K562 (cell line): ENCODE measurements at regions not wholly inside any gene's neighbourhood (a gene's known extent, or its start where the extent isn't known, plus 50 kb on each side); places are given as distances from the start of the nearest gene placed in this dataset.

Experiments
- ATAC-seq: fragments of 200-7000 bp; cut with Tn5 transposase; 3 replicates; pipeline ENCODE4 v1.9.1; 2020; ENCODE audit warnings: moderate library complexity
- BruUV-seq: library from RNA; stranded (reverse); fragments of 400-500 nt; replicated peaks from 2 replicates; lab custom pipeline; 2021; lab: Mats Ljungman, UMichigan
- CTCF ChIA-PET: fragments of 300-600 bp; formaldehyde crosslinking; extraction: SDS; loops from one replicate; lab custom pipeline; 2021; ENCODE audit warnings: low intra/inter-chr PET ratio; lab: Yijun Ruan, JAX
- POLR2A ChIA-PET: fragments of 300-600, 350-650 bp; sonication (Branson Sonifier 250); formaldehyde crosslinking; extraction: SDS; loops from one replicate; lab custom pipeline; 2021; ENCODE audit warnings: antibody characterized with exemption, inconsistent platforms; lab: Yijun Ruan, JAX
- DNase-seq, 4 experiments: peaks; one replicate each; pipeline versions ENCODE4 v3.0.0 to v3.0.0-alpha.2; 2011 to 2018; ENCODE audit warnings: low spot score in 3 of 4, mixed read lengths in 3 of 4; ENCODE audit errors: extremely low read depth in 1 of 4
- FAIRE-seq: peaks from 2 replicates; lab custom pipeline; 2011; peaks lifted over from hg19 to GRCh38; lab: Jason Lieb, UNC
- H2AFZ ChIP-seq: 2 replicates; pipeline ENCODE4 v1.6.0; 2011; ENCODE audit warnings: low read depth, low read length, control low read depth, inconsistent platforms
- H3K27ac ChIP-seq: fragments of 200-600 bp; 3 replicates; pipeline ENCODE4 v1.8.0; 2011; ENCODE audit warnings: low read depth, mild to moderate bottlenecking, control low read depth, inconsistent platforms, low read length, moderate library complexity, mixed read lengths; ENCODE audit errors: extremely low read depth
- H3K27me3 ChIP-seq, 2 experiments: fragments of 300-600 bp in 1 of 2; 2 replicates in 1 of 2; 3 replicates in 1 of 2; pipeline versions ENCODE4 v1.6.0 to v1.8.0; 2011; ENCODE audit warnings: inconsistent platforms in 2 of 2, low read length in 2 of 2, mild to moderate bottlenecking in 1 of 2, mixed read lengths in 1 of 2, moderate library complexity in 1 of 2; ENCODE audit not compliant: control insufficient read depth in 2 of 2, insufficient read depth in 2 of 2
- H3K36me3 ChIP-seq: fragments of 300-600 bp; 3 replicates; pipeline ENCODE4 v1.8.0; 2011; ENCODE audit warnings: mild to moderate bottlenecking, low read length, inconsistent platforms; ENCODE audit not compliant: control insufficient read depth, insufficient read depth
- H3K4me1 ChIP-seq, 2 experiments: fragments of 200-600 bp in 1 of 2; replicated peaks in 1 of 2; 2 replicates in 1 of 2; 3 replicates in 1 of 2; pipeline versions ENCODE4 v1.5.1 to v1.8.0; 2011; ENCODE audit warnings: inconsistent platforms in 2 of 2, low read length in 2 of 2, mild to moderate bottlenecking in 1 of 2, mixed read lengths in 1 of 2, moderate library complexity in 1 of 2; ENCODE audit not compliant: control insufficient read depth in 2 of 2, insufficient read depth in 2 of 2
- H3K4me2 ChIP-seq: 2 replicates; pipeline ENCODE4 v1.6.1; 2011; ENCODE audit warnings: low read length, control low read depth, inconsistent platforms, mixed read lengths; ENCODE audit not compliant: insufficient read depth
- H3K4me3 ChIP-seq: fragments of 200-600 bp; sonication (generic), shearing (Covaris generic); 2 replicates; pipeline ENCODE4 v1.5.1; 2016; ENCODE audit warnings: control low read depth, inconsistent platforms
- H3K79me2 ChIP-seq: fragments of 200-600 bp; 3 replicates; pipeline ENCODE4 v1.8.0; 2011; ENCODE audit warnings: low read length, inconsistent platforms; ENCODE audit not compliant: control insufficient read depth, insufficient read depth
- H3K9ac ChIP-seq, 2 experiments: 2 replicates each; pipeline versions ENCODE4 v1.6.0 to v1.6.1; 2011; ENCODE audit warnings: low read depth in 2 of 2, low read length in 2 of 2, control low read depth in 1 of 2, inconsistent platforms in 1 of 2, mild to moderate bottlenecking in 1 of 2, mixed read lengths in 1 of 2; ENCODE audit not compliant: insufficient read depth in 1 of 2
- H3K9me1 ChIP-seq: one replicate; pipeline ENCODE4 v1.6.0; 2011; ENCODE audit warnings: inconsistent platforms, mild to moderate bottlenecking, low read length, moderate library complexity; ENCODE audit not compliant: control insufficient read depth, insufficient read depth
- H3K9me3 ChIP-seq: replicated peaks from 2 replicates; pipeline ENCODE4 v1.5.1; 2011; ENCODE audit warnings: low read depth, low read length, inconsistent platforms; ENCODE audit not compliant: control insufficient read depth, insufficient read depth
- H4K20me1 ChIP-seq: replicated peaks from 2 replicates; pipeline ENCODE4 v1.6.1; 2011; ENCODE audit warnings: low read length, inconsistent platforms, mixed read lengths; ENCODE audit not compliant: control insufficient read depth, insufficient read depth
- DEAF1 ChIP-seq: fragments of 450-650 bp; formaldehyde crosslinking; IDR thresholded peaks from 2 replicates; pipeline ENCODE4 v1.4.0; 2020; ENCODE audit warnings: mild to moderate bottlenecking, moderate library complexity
- ELF1 ChIP-seq: fragments of 200-800 bp; sonication (Bioruptor generic); IDR thresholded peaks from 2 replicates; pipeline ENCODE4 v1.6.1; 2016; ENCODE audit warnings: missing genetic modification characterization, missing compliant biosample characterization
- EP300 ChIP-seq: IDR thresholded peaks from 2 replicates; pipeline ENCODE4 v1.6.1; 2012; ENCODE audit warnings: low read length, improper control_type of control experiment
- KLF16 ChIP-seq: IDR thresholded peaks from 2 replicates; pipeline ENCODE4 v1.6.1; 2016; ENCODE audit warnings: antibody characterized with exemption
- LCOR ChIP-seq: sonication (generic); formaldehyde crosslinking; IDR thresholded peaks from 2 replicates; pipeline ENCODE4 v1.8.0; 2022; ENCODE audit warnings: mild to moderate bottlenecking, missing genetic modification reagents
- TCFL5 ChIP-seq: fragments of 250-450 bp; sonication (Bioruptor Pico); conservative IDR thresholded peaks from 2 replicates; pipeline ENCODE4 v1.6.1; 2021; ENCODE audit warnings: mild to moderate bottlenecking, moderate library complexity, matching md5 sums
- ZFP36 ChIP-seq: fragments of 150-350 bp; IDR thresholded peaks from 2 replicates; pipeline ENCODE4 v1.6.1; 2018; ENCODE audit warnings: low read length, low read depth; ENCODE audit not compliant: partially characterized antibody
- ZNF253 ChIP-seq: fragments of 250-450 bp; sonication (Bioruptor Pico); conservative IDR thresholded peaks from 2 replicates; pipeline ENCODE4 v1.6.1; 2021; ENCODE audit warnings: mild to moderate bottlenecking
- WGBS: fragments of 100-300 bp; shearing (Covaris generic); methylation state at CpG from one replicate; pipeline ENCODE4 v1.1.6; 2016; ENCODE audit warnings: low coverage, mixed read lengths; ENCODE audit not compliant: insufficient coverage; ENCODE audit errors: missing lambda C conversion rate; 5-methylcytosine and 5-hydroxymethylcytosine counted together
- in situ Hi-C: fragments of 300-500 bp; cut with MboI; formaldehyde crosslinking; loops from 4 replicates; pipeline ENCODE4 v1.15.0; 2018; ENCODE audit warnings: inconsistent platforms, mixed read lengths
- intact Hi-C: fragments of 100-400 bp; cut with micrococcal nuclease; formaldehyde crosslinking; loops from 2 replicates; pipeline ENCODE4 v1.14.2; 2022
- TF ChIP-seq, protein P1 (sequence below), 2 experiments: fragments of 450-650 bp; formaldehyde crosslinking in 1 of 2; IDR thresholded peaks; 2 replicates each; pipeline versions ENCODE4 v1.4.0 to v1.6.1; 2014 to 2020; ENCODE audit warnings: mild to moderate bottlenecking in 2 of 2, borderline replicate concordance in 1 of 2, low read depth in 1 of 2
- TF ChIP-seq, protein P2 (sequence below), 3 experiments: IDR thresholded peaks in 2 of 3; conservative IDR thresholded peaks in 1 of 3; 2 replicates each; pipeline ENCODE4 v1.5.1; 2011 to 2012; ENCODE audit warnings: low read length in 3 of 3, mild to moderate bottlenecking in 3 of 3, control low read depth in 2 of 3, improper control_type of control experiment in 1 of 3, inconsistent platforms in 1 of 3, low read depth in 1 of 3, mixed read lengths in 1 of 3, moderate library complexity in 1 of 3; ENCODE audit not compliant: insufficient read depth in 2 of 3

DNA sequence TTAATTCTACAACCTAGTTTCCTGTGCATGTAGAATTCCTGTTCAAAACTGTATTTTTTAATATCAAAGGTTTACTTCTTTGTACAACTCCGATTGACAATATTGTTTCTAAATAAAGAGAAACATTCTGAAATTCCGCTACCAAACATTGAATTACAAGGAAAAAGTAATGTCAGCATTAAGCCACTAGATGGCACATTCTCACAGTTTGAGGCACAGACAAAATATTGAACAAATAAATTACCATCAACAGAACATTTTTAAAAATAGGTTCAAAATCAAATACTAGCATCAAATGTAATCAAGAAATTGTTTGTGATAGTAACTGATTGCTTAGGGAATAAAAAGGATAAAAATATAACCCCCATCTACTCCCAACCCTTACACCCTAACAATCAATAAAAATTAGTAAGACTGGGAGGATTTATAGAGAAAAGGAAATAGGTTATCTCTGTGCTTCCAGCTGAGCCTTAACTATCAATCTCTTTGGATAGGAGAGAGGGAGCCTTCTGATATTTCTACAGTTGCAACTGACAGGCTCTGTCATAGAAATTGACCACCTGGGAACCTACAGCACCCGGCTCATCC lies 86.6 kb upstream of the C7orf33 start:
- in situ Hi-C loops = no loop called here
- Histone ChIP-seq H3K4me3 (no peak overlapping the region), H4K20me1 (0 out of 2 replicates have a peak, but pooled peaks cover 4% of the 10 kb centered on the region), H3K9me1 (no peaks in the 10 kb centered on the region), H3K27me3 (peaks cover 23 to 50% of the 10 kb centered on the region in 2 experiments; a peak in 4 of 5 replicates), H2AFZ (no peak overlapping the region), H3K9ac (no peak overlapping the region), H3K36me3 (no peaks in the 10 kb centered on the region), H3K9me3 (no peaks in the 10 kb centered on the region), H3K79me2 (no peaks in the 10 kb centered on the region), H3K27ac (no peak overlapping the region), H3K4me2 (no peak overlapping the region), H3K4me1 (no peaks in the 10 kb centered on the region)
- CTCF ChIA-PET = interaction anchor here (0.6 to 1.9 kb wide), 7 partner anchors 11 to 587 kb away, joined by 3 to 27 read pairs (median 4); partner anchors contain the start of gene ZNF786
- FAIRE-seq = peak; percentile 83
- intact Hi-C loops = loop anchor here (1.0 to 10.0 kb wide), 5 partner anchors 23 to 463 kb away; no protein-coding TSS in a partner anchor
- peak; percentile 37; the same call in 1 of the 3 replicates for ATAC-seq
- 3% methylated on average over 3 of the region's 3 CpGs for WGBS
- peak; percentile 27 to 53 (median 47) for DNase-seq
- BruUV-seq = no TSS peak
- POLR2A ChIA-PET = no interaction called here
- TF ChIP-seq EP300 = no peak
- no peak for TF ChIP-seq KLF16
- no peak for TF ChIP-seq TCFL5 (CRISPR knock-in tag)
- TF ChIP-seq LCOR (CRISPR knock-in tag) = peak; percentile 45; the same call in 1 of the 2 replicates
- TF ChIP-seq, protein P1, sequence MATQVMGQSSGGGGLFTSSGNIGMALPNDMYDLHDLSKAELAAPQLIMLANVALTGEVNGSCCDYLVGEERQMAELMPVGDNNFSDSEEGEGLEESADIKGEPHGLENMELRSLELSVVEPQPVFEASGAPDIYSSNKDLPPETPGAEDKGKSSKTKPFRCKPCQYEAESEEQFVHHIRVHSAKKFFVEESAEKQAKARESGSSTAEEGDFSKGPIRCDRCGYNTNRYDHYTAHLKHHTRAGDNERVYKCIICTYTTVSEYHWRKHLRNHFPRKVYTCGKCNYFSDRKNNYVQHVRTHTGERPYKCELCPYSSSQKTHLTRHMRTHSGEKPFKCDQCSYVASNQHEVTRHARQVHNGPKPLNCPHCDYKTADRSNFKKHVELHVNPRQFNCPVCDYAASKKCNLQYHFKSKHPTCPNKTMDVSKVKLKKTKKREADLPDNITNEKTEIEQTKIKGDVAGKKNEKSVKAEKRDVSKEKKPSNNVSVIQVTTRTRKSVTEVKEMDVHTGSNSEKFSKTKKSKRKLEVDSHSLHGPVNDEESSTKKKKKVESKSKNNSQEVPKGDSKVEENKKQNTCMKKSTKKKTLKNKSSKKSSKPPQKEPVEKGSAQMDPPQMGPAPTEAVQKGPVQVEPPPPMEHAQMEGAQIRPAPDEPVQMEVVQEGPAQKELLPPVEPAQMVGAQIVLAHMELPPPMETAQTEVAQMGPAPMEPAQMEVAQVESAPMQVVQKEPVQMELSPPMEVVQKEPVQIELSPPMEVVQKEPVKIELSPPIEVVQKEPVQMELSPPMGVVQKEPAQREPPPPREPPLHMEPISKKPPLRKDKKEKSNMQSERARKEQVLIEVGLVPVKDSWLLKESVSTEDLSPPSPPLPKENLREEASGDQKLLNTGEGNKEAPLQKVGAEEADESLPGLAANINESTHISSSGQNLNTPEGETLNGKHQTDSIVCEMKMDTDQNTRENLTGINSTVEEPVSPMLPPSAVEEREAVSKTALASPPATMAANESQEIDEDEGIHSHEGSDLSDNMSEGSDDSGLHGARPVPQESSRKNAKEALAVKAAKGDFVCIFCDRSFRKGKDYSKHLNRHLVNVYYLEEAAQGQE (IDR thresholded peaks at IDR 0.05; ENCODE audit: borderline replicate concordance) = peak; percentile 77; the same call in 1 of the 2 replicates
- TF ChIP-seq, protein P1 (CRISPR knock-in tag; IDR thresholded peaks at IDR 0.05; ENCODE audit: low read depth) = no peak
- TF ChIP-seq ZNF253 (CRISPR knock-in tag) = no peak
- TF ChIP-seq ZFP36 = no peak
- TF ChIP-seq DEAF1 (CRISPR knock-in tag) = peak; percentile 86
- peak; percentile 19; the same call in 1 of the 2 replicates for TF ChIP-seq ELF1 (tag)
- TF ChIP-seq, protein P2, sequence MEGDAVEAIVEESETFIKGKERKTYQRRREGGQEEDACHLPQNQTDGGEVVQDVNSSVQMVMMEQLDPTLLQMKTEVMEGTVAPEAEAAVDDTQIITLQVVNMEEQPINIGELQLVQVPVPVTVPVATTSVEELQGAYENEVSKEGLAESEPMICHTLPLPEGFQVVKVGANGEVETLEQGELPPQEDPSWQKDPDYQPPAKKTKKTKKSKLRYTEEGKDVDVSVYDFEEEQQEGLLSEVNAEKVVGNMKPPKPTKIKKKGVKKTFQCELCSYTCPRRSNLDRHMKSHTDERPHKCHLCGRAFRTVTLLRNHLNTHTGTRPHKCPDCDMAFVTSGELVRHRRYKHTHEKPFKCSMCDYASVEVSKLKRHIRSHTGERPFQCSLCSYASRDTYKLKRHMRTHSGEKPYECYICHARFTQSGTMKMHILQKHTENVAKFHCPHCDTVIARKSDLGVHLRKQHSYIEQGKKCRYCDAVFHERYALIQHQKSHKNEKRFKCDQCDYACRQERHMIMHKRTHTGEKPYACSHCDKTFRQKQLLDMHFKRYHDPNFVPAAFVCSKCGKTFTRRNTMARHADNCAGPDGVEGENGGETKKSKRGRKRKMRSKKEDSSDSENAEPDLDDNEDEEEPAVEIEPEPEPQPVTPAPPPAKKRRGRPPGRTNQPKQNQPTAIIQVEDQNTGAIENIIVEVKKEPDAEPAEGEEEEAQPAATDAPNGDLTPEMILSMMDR (IDR thresholded peaks at IDR 0.05 in 2 of 3, conservative IDR thresholded peaks at IDR 0.05 in 1 of 3; ENCODE audit: insufficient read depth in 2 of 3, low read depth in 1 of 3, low read length in 3 of 3) = peak; percentile 59 to 95 (median 67); a peak in 5 of 6 replicates
